Esophagus muscularis mucosa (tissue), 4 donors: ENCODE measurements at regions not wholly inside any gene's neighbourhood (a gene's known extent, or its start where the extent isn't known, plus 50 kb on each side); places are given as distances from the start of the nearest gene placed in this dataset.

Experiments used
- DNase-seq: peaks from one replicate; pipeline ENCODE4 v3.0.0-alpha.2; 2017; ENCODE audit errors: extremely low spot score
- H3K27ac ChIP-seq, 4 donors: fragments of 200-600 bp; sonication (generic); replicated peaks in 1 of 4; 1 replicate in 3 of 4; 2 replicates in 1 of 4; pipeline ENCODE4 v1.5.1; 2016 to 2019; ENCODE audit warnings: mild to moderate bottlenecking in 1 of 4
- H3K27me3 ChIP-seq, 4 donors: fragments of 200-600 bp; sonication (generic); one replicate each; pipeline versions ENCODE4 v1.5.1 to v1.6.0; 2016 to 2019
- H3K36me3 ChIP-seq, 4 donors: fragments of 200-600 bp; sonication (generic); one replicate each; pipeline ENCODE4 v1.5.1; 2016 to 2019
- H3K4me1 ChIP-seq, 4 donors: fragments of 200-600 bp; sonication (generic); one replicate each; pipeline ENCODE4 v1.5.1; 2016 to 2019
- H3K4me3 ChIP-seq, 4 donors: fragments of 200-600 bp; sonication (generic); 1 replicate in 2 of 4; 2 replicates in 2 of 4; pipeline ENCODE4 v1.5.1; 2016 to 2019; ENCODE audit warnings: mild to moderate bottlenecking in 4 of 4, moderate library complexity in 1 of 4
- H3K9me3 ChIP-seq, 4 donors: fragments of 200-600 bp; sonication (generic); 1 replicate in 3 of 4; 2 replicates in 1 of 4; pipeline ENCODE4 v1.5.1; 2016 to 2019
- EP300 ChIP-seq: sonication (generic); formaldehyde crosslinking; IDR thresholded peaks from one replicate; pipeline ENCODE4 v1.6.1; 2017; ENCODE audit warnings: antibody characterized with exemption
- POLR2A ChIP-seq: fragments of 450-650 bp; IDR thresholded peaks from one replicate; pipeline ENCODE4 v1.6.1; 2017; ENCODE audit warnings: antibody characterized with exemption, moderate library complexity, mild to moderate bottlenecking, low read depth
- POLR2AphosphoS5 ChIP-seq, 2 donors: sonication (generic); formaldehyde crosslinking; IDR thresholded peaks; one replicate each; pipeline ENCODE4 v1.6.1; 2017; ENCODE audit warnings: antibody characterized with exemption in 2 of 2
- WGBS: methylation state at CpG from one replicate; pipeline ENCODE4 v1.1.5; 2018; 5-methylcytosine and 5-hydroxymethylcytosine counted together
- intact Hi-C: fragments of 100-400 bp; cut with DNase I; formaldehyde crosslinking; loops from one replicate; pipeline ENCODE4 v1.15.1; 2023
- TF ChIP-seq, protein P1 (sequence below), 3 experiments: fragments of 200-600 bp in 2 of 3; fragments of 450-650 bp in 1 of 3; sonication (generic) in 2 of 3; IDR thresholded peaks; one replicate each; pipeline ENCODE4 v1.5.1; 2017 to 2019; ENCODE audit warnings: antibody characterized with exemption in 3 of 3, mild to moderate bottlenecking in 2 of 3, moderate library complexity in 1 of 3

DNA sequence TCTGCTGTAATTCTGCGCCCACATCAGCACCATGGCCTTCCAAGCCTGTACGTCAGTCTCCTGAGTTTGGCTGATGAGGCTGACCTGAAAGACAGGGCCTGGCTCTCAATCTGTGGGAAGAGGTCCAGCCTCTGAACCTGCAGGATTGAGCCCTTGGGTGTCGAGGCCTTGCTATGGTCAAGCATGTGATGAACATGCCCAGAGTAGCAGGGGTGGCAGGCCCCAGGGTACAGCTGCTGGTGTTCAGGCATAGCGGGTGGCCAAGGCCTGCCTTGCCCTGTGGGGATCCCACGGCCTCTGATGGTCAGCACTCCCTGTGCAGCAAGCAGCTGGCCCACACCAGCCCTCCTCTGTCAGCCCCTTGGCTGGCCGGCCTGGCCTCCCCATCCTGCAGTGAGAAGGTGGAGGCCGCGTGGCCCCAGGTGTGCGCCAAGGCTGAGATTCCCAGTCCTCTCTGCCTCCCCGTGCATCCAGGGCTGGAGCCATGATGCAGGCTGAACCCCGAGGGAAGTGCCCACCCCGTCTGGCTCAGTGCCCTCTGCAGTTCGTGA lies 298.4 kb downstream of the NDUFA10 start:
- H3K4me3 ChIP-seq = no peak overlapping the region
- intact Hi-C loops = no loop called here
- H3K4me1 ChIP-seq = peaks cover 0 to 19% (median 3%) of the 10 kb centered on the region in 4 donors
- DNase-seq = no peak
- TF ChIP-seq POLR2A (no peak), POLR2AphosphoS5 (IDR thresholded peaks at IDR 0.05) (no peak), EP300 (no peak)
- TF ChIP-seq, protein P1, sequence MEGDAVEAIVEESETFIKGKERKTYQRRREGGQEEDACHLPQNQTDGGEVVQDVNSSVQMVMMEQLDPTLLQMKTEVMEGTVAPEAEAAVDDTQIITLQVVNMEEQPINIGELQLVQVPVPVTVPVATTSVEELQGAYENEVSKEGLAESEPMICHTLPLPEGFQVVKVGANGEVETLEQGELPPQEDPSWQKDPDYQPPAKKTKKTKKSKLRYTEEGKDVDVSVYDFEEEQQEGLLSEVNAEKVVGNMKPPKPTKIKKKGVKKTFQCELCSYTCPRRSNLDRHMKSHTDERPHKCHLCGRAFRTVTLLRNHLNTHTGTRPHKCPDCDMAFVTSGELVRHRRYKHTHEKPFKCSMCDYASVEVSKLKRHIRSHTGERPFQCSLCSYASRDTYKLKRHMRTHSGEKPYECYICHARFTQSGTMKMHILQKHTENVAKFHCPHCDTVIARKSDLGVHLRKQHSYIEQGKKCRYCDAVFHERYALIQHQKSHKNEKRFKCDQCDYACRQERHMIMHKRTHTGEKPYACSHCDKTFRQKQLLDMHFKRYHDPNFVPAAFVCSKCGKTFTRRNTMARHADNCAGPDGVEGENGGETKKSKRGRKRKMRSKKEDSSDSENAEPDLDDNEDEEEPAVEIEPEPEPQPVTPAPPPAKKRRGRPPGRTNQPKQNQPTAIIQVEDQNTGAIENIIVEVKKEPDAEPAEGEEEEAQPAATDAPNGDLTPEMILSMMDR (IDR thresholded peaks at IDR 0.05) = no peak
- H3K36me3 ChIP-seq = no peaks in the 10 kb centered on the region
- no peaks in the 10 kb centered on the region for H3K9me3 ChIP-seq
- WGBS = 98% methylated on average over 9 of the region's 13 CpGs
- no peak overlapping the region for H3K27ac ChIP-seq
- no peaks in the 10 kb centered on the region for H3K27me3 ChIP-seq

DNA sequence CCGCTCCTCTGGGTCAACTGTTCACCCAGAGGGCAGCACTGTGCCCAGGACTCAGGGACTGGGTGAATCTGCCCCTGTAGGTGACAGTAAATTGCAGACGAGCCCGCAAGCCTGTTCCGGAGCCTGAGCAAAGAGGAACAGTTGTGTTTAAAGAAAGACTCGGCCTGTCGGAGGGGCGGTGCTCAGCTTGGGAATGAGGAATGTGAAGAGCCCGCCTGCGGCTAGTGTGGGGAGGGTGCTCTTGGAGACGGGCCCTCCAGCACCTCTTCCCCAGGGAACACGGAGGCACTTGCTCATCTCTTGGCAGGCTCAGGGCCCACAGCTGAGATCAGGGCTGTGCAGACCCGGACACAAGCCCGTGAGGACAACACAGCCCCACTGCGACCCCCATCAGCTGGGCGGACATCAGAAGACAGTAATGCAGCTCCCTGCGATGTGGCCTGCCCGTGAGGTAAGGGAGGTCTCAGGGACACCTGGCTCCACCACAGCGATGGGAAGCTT lies 299.0 kb downstream of the NDUFA10 start:
- Histone ChIP-seq H3K9me3 (no peaks in the 10 kb centered on the region), H3K4me1 (peaks cover 0 to 19% (median 3%) of the 10 kb centered on the region in 4 donors), H3K36me3 (no peaks in the 10 kb centered on the region), H3K27ac (no peak overlapping the region), H3K4me3 (no peak overlapping the region), H3K27me3 (no peaks in the 10 kb centered on the region)
- intact Hi-C loops = no loop called here
- TF ChIP-seq, protein P1 (IDR thresholded peaks at IDR 0.05) = no peak
- TF ChIP-seq POLR2AphosphoS5 (IDR thresholded peaks at IDR 0.05) = no peak
- WGBS = 64% methylated on average over 5 of the region's 18 CpGs
- no peak for DNase-seq

DNA sequence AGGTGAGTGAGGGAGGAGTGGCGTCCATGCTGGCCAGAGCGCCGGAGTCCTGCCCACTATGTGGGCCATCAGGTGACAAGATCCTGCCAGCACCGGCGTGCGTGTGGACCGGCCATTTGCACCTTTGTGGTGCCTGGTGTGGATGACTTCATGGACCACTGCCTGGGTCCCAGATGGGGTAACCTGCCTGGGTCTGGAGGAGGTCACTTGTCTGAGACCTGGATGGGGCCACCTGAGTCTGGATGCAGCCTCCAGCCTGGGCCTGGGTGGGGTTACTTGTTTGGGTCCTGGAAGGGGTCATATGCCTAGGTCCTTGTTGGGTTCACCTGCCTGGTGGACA lies 299.6 kb downstream of the NDUFA10 start:
- Histone ChIP-seq H3K9me3 (no peaks in the 10 kb centered on the region), H3K27me3 (no peaks in the 10 kb centered on the region), H3K36me3 (no peaks in the 10 kb centered on the region), H3K4me3 (no peak overlapping the region), H3K27ac (no peak overlapping the region), H3K4me1 (peaks cover 0 to 19% (median 3%) of the 10 kb centered on the region in 4 donors)
- TF ChIP-seq, protein P1 (IDR thresholded peaks at IDR 0.05) = no peak
- no peak for TF ChIP-seq POLR2A
- TF ChIP-seq EP300 = no peak
- no peak for TF ChIP-seq POLR2AphosphoS5 (IDR thresholded peaks at IDR 0.05)
- WGBS = no CpG with 5 or more reads among the region's 7 CpGs
- DNase-seq = no peak
- intact Hi-C loops = no loop called here

DNA sequence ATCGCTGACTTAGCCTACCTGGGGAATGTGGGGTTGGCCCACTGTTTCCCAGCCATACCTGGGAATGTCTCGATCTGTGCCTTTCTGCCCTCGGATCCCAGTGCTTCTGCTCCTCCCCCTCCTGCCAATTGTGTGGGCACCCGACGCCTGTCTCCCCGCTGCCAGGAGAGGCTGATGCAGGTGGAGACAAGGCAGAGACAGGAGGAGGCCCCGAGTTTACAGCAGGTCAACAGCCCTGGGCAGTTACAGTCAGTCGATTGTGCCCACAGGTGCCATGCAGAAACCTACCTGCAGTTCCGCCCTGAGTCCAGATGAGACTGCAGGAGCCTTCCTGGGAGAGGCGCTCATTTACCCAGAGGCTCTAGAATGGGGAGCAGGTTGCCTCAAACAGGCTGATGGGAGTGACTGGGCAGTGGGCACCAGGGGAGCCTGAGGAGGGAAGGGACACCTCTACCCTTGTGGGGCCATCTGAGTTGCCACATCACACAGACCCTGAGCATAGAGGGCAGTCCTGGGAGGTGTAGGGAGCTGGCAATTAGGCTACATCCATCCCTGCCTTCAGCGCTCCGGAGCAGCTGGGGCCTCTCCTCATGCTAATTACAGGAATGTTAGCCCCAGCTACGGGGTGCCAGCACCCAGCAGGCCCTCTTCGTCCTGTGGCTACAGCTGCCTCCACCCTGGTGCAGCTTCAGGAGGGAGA lies 300.1 kb downstream of the NDUFA10 start:
- no peak for DNase-seq
- 95% methylated on average over 8 of the region's 14 CpGs for WGBS

More for the DNA sequence above, 300.1 kb downstream of the NDUFA10 start:
- Histone ChIP-seq H3K27ac (no peak overlapping the region), H3K4me1 (peaks cover 0 to 19% (median 3%) of the 10 kb centered on the region in 4 donors), H3K27me3 (no peaks in the 10 kb centered on the region), H3K9me3 (no peaks in the 10 kb centered on the region), H3K36me3 (no peaks in the 10 kb centered on the region), H3K4me3 (no peak overlapping the region)
- intact Hi-C loops = no loop called here
- no peak for TF ChIP-seq POLR2AphosphoS5 (IDR thresholded peaks at IDR 0.05)
- no peak for TF ChIP-seq POLR2A
- TF ChIP-seq EP300 = no peak
- TF ChIP-seq, protein P1 (IDR thresholded peaks at IDR 0.05) = no peak
